ENCODE measurements at regions not wholly inside any gene's neighbourhood (a gene's known extent, or its start where the extent isn't known, plus 50 kb on each side); places are given as distances from the start of the nearest gene placed in this dataset.

DNA sequence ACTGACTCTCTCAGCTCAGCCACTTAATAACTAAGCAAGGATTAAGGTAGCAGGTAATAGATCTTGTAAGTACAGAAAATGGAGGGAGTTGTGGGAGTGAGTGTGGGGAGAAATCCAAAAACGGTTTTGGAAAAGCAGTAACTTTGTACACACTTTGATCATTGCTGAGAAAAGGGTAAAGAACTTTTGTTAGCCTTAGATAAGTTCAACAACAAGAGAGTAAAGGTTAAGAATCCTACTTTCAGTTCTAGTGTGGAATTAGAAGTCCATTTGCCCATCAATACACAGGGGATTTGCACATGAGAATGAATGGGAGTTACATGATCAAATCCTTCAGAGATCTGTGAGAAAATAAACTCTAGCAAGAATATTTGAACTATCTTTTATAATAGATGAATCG lies 528.7 kb downstream of the SOX2 start:
- POLR2A ChIA-PET, result no interaction called here
- H3K4me3 ChIP-seq (ENCODE audit: control extremely low read depth in 1 of 5, extremely low read depth in 1 of 5, insufficient read depth in 1 of 5, low read depth in 2 of 5, low read length in 4 of 5), result no peak overlapping the region
- no peaks in the 10 kb centered on the region for H3K36me3 ChIP-seq (replicated peaks in 1 of 2; ENCODE audit: control extremely low read depth in 1 of 2, control insufficient read depth in 1 of 2, extremely low read depth in 1 of 2, insufficient read depth in 2 of 2, low read length in 1 of 2)
- CTCF ChIA-PET, result no interaction called here
- H3K9me3 ChIP-seq (ENCODE audit: control extremely low read depth in 1 of 3, control insufficient read depth in 2 of 3, insufficient read depth in 1 of 3, low read length in 2 of 3), result no peaks in the 10 kb centered on the region
- intact Hi-C loops (cut with micrococcal nuclease), result no loop called here
- H3K27ac Mint-ChIP-seq, result no peak overlapping the region
- TF ChIP-seq, protein P1, sequence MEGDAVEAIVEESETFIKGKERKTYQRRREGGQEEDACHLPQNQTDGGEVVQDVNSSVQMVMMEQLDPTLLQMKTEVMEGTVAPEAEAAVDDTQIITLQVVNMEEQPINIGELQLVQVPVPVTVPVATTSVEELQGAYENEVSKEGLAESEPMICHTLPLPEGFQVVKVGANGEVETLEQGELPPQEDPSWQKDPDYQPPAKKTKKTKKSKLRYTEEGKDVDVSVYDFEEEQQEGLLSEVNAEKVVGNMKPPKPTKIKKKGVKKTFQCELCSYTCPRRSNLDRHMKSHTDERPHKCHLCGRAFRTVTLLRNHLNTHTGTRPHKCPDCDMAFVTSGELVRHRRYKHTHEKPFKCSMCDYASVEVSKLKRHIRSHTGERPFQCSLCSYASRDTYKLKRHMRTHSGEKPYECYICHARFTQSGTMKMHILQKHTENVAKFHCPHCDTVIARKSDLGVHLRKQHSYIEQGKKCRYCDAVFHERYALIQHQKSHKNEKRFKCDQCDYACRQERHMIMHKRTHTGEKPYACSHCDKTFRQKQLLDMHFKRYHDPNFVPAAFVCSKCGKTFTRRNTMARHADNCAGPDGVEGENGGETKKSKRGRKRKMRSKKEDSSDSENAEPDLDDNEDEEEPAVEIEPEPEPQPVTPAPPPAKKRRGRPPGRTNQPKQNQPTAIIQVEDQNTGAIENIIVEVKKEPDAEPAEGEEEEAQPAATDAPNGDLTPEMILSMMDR (IDR thresholded peaks at IDR 0.05), result no peak
- no peak for TF ChIP-seq EZH2 (IDR thresholded peaks at IDR 0.05; ENCODE audit: borderline replicate concordance, insufficient read depth, low read depth, low read length, poor library complexity, severe bottlenecking)
- H3K9ac ChIP-seq (ENCODE audit: low read length), result no peak overlapping the region
- H3K4me1 ChIP-seq (ENCODE audit: control insufficient read depth in 2 of 2, insufficient read depth in 2 of 2, low read length in 2 of 2), result no peaks in the 10 kb centered on the region
- no peaks in the 10 kb centered on the region for H3K79me2 ChIP-seq (ENCODE audit: control insufficient read depth, insufficient read depth, low read length)
- DNase-seq, result no peak
- no peaks in the 10 kb centered on the region for H3K27me3 ChIP-seq (replicated peaks in 1 of 4; ENCODE audit: control extremely low read depth in 1 of 4, control insufficient read depth in 3 of 4, insufficient read depth in 4 of 4, low read length in 3 of 4)
- ATAC-seq (ENCODE audit: low read depth), result no peak
- no peak overlapping the region for H3K4me3 Mint-ChIP-seq
- no peak overlapping the region for H3K27ac ChIP-seq (ENCODE audit: low read length in 2 of 2)
- H3K4me2 ChIP-seq (replicated peaks; ENCODE audit: low read depth, low read length, poor library complexity, severe bottlenecking), result no peak overlapping the region
- no CpG with 5 or more reads among the region's 2 CpGs for WGBS (ENCODE audit: insufficient coverage)
- no peaks in the 10 kb centered on the region for H4K20me1 ChIP-seq (ENCODE audit: control insufficient read depth, insufficient read depth, low read length, poor library complexity, severe bottlenecking)
- no peaks in the 10 kb centered on the region for H3K27me3 Mint-ChIP-seq
- no peak overlapping the region for H2AFZ ChIP-seq (ENCODE audit: insufficient read depth, low read depth, low read length, poor library complexity, severe bottlenecking)
- H3K4me1 Mint-ChIP-seq, result no peaks in the 10 kb centered on the region
- no peaks in the 10 kb centered on the region for H3K9me3 Mint-ChIP-seq (ENCODE audit: insufficient read depth)

DNA sequence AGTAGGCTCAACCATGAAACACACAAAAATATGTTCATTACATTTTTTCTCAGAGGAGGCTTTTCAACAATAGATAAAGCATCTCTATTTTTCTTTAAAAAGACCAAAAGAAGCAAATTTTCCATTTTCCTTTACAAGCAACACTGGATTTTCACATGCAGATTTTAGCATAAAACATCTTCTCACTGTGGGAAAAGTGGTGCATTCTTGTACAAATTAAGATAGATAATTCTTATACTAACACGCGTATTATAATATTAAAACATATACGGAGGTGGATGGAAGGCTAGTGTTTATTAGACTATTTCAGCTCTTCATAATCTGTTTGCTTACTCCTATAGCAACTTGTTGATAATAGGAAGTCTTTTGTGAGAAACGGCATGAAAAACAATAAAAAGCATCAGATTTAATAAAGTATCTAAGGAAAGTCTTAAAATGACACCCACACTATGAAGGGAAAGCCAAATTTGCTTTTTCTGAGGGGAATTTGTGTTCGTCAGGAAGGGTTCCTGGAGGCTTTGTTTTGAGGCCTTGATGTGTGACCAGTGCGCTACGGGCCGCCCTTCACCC lies 529.6 kb downstream of the SOX2 start:
- Histone ChIP-seq H3K27me3 (replicated peaks in 1 of 4; ENCODE audit: control extremely low read depth in 1 of 4, control insufficient read depth in 3 of 4, insufficient read depth in 4 of 4, low read length in 3 of 4) (no peaks in the 10 kb centered on the region), H4K20me1 (ENCODE audit: control insufficient read depth, insufficient read depth, low read length, poor library complexity, severe bottlenecking) (no peaks in the 10 kb centered on the region), H3K4me3 (ENCODE audit: control extremely low read depth in 1 of 5, extremely low read depth in 1 of 5, insufficient read depth in 1 of 5, low read depth in 2 of 5, low read length in 4 of 5) (no peak overlapping the region), H3K4me1 (ENCODE audit: control insufficient read depth in 2 of 2, insufficient read depth in 2 of 2, low read length in 2 of 2) (no peaks in the 10 kb centered on the region), H3K9ac (ENCODE audit: low read length) (no peak overlapping the region), H3K27ac (ENCODE audit: low read length in 2 of 2) (no peak overlapping the region), H3K9me3 (ENCODE audit: control extremely low read depth in 1 of 3, control insufficient read depth in 2 of 3, insufficient read depth in 1 of 3, low read length in 2 of 3) (no peaks in the 10 kb centered on the region), H3K79me2 (ENCODE audit: control insufficient read depth, insufficient read depth, low read length) (no peaks in the 10 kb centered on the region), H2AFZ (ENCODE audit: insufficient read depth, low read depth, low read length, poor library complexity, severe bottlenecking) (no peak overlapping the region), H3K4me2 (replicated peaks; ENCODE audit: low read depth, low read length, poor library complexity, severe bottlenecking) (no peak overlapping the region), H3K36me3 (replicated peaks in 1 of 2; ENCODE audit: control extremely low read depth in 1 of 2, control insufficient read depth in 1 of 2, extremely low read depth in 1 of 2, insufficient read depth in 2 of 2, low read length in 1 of 2) (no peaks in the 10 kb centered on the region)
- no peak for DNase-seq
- POLR2A ChIA-PET, result no interaction called here
- no CpG with 5 or more reads among the region's 8 CpGs for WGBS (ENCODE audit: insufficient coverage)
- H3K27me3 Mint-ChIP-seq, result no peaks in the 10 kb centered on the region
- no peak overlapping the region for H3K4me3 Mint-ChIP-seq
- no peaks in the 10 kb centered on the region for H3K4me1 Mint-ChIP-seq
- no peak overlapping the region for H3K27ac Mint-ChIP-seq
- no peak for ATAC-seq (ENCODE audit: low read depth)
- TF ChIP-seq, protein P1 (IDR thresholded peaks at IDR 0.05), result no peak
- no peak for TF ChIP-seq EZH2 (IDR thresholded peaks at IDR 0.05; ENCODE audit: borderline replicate concordance, insufficient read depth, low read depth, low read length, poor library complexity, severe bottlenecking)
- H3K9me3 Mint-ChIP-seq (ENCODE audit: insufficient read depth), result no peaks in the 10 kb centered on the region
- intact Hi-C loops (cut with micrococcal nuclease), result no loop called here
- CTCF ChIA-PET, result no interaction called here
